ENCODE measurements at regions not wholly inside any gene's neighbourhood (a gene's known extent, or its start where the extent isn't known, plus 50 kb on each side); places are given as distances from the start of the nearest gene placed in this dataset.

DNA sequence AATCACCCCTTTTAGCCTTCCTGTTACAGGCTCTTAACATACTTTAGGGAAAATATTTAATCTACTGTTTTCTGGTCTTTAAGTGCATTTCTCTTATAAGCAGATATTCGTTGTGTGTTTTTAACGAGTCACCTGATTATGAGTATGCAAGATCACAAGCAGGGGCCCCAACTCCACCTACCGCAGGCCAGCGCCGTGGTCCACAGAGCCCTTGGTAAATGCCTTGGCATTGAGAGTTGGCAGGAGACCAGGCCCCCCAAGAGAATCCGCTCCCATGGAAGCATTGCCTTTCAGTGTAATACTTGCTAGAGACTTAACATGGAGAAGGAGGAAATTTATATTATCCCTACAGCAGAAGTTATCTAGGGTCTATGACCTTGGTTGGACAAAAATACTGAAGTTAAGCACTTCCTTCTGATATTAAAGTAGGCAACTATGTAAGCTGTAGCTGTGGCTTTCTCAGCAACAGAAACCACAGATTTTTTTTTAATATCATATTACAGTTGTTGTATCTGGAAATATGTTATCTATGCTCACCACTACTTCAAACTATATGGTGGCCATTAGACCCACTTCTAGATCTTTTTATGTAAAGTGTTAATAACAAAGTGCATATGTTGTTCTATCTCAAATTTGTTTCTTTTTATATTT, 241.8 kb upstream of the MGAT5 start (continued):
- TF ChIP-seq PRDM15 (CRISPR knock-in tag; IDR thresholded peaks at IDR 0.05) (no peak), MEF2A (IDR thresholded peaks at IDR 0.05; ENCODE audit: insufficient read depth, low read depth, low read length) (no peak), NFYA (IDR thresholded peaks at IDR 0.05; ENCODE audit: borderline replicate concordance, low read depth, low read length) (no peak), TAF1 (IDR thresholded peaks at IDR 0.05; ENCODE audit: borderline replicate concordance, low read depth, low read length) (no peak), EED (IDR thresholded peaks at IDR 0.05; ENCODE audit: low read depth) (no peak), CHD1 (IDR thresholded peaks at IDR 0.05; ENCODE audit: low read depth, low read length) (no peak)
- TF ChIP-seq, protein P1, sequence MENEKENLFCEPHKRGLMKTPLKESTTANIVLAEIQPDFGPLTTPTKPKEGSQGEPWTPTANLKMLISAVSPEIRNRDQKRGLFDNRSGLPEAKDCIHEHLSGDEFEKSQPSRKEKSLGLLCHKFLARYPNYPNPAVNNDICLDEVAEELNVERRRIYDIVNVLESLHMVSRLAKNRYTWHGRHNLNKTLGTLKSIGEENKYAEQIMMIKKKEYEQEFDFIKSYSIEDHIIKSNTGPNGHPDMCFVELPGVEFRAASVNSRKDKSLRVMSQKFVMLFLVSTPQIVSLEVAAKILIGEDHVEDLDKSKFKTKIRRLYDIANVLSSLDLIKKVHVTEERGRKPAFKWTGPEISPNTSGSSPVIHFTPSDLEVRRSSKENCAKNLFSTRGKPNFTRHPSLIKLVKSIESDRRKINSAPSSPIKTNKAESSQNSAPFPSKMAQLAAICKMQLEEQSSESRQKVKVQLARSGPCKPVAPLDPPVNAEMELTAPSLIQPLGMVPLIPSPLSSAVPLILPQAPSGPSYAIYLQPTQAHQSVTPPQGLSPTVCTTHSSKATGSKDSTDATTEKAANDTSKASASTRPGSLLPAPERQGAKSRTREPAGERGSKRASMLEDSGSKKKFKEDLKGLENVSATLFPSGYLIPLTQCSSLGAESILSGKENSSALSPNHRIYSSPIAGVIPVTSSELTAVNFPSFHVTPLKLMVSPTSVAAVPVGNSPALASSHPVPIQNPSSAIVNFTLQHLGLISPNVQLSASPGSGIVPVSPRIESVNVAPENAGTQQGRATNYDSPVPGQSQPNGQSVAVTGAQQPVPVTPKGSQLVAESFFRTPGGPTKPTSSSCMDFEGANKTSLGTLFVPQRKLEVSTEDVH (IDR thresholded peaks at IDR 0.05; ENCODE audit: low read depth, partially characterized antibody), result no peak

Measured in GM12878 (cell line).